ENCODE measurements at regions not wholly inside any gene's neighbourhood (a gene's known extent, or its start where the extent isn't known, plus 50 kb on each side); places are given as distances from the start of the nearest gene placed in this dataset.

- DNase-seq (ENCODE audit: missing footprints): no peak
- intact Hi-C loops (cut with DNase I): no loop called here
- no peak for ATAC-seq
These were observed 341.0 kb upstream of the USP24 start for GRCh38 chr1:55555956-55556725.

- ATAC-seq: no peak
- intact Hi-C loops (cut with DNase I): no loop called here
- DNase-seq (ENCODE audit: missing footprints): no peak
These were observed 339.4 kb upstream of the USP24 start for GRCh38 chr1:55554611-55555010.

- no peak for DNase-seq (ENCODE audit: missing footprints)
- intact Hi-C loops (cut with DNase I): no loop called here
- ATAC-seq: no peak
These were observed 337.5 kb upstream of the USP24 start for GRCh38 chr1:55552636-55553035.

GRCh38 chr1:55547405-55547804, 332.2 kb upstream of the USP24 start:
- ATAC-seq: no peak
- no peak for DNase-seq (ENCODE audit: missing footprints)
- intact Hi-C loops (cut with DNase I): no loop called here

- intact Hi-C loops (cut with DNase I): no loop called here
- ATAC-seq (no peak), DNase-seq (ENCODE audit: missing footprints) (no peak)
These were observed 331.4 kb upstream of the USP24 start for GRCh38 chr1:55546553-55546952.

DNA sequence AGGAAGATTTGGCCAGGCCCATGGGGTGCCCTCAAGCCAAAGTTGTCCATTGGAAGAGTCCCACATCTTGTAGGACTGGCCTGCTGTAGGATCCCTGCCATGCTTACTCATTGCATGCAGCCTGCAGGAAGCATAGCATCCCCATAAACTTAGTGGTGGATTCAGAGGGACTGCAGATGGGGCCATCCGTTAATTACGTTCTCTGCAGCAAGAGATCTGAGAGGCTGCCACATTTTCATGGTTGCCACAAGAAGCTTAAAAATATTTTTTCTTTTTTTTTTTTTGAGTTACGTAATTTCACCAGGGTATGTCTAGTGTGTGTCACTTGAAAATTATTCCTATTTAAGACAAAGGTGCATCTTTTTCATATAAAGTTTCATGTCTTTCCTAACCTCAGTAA, 329.7 kb upstream of the USP24 start:
- no peak for DNase-seq (ENCODE audit: missing footprints)
- ATAC-seq: no peak
- intact Hi-C loops (cut with DNase I): no loop called here

DNA sequence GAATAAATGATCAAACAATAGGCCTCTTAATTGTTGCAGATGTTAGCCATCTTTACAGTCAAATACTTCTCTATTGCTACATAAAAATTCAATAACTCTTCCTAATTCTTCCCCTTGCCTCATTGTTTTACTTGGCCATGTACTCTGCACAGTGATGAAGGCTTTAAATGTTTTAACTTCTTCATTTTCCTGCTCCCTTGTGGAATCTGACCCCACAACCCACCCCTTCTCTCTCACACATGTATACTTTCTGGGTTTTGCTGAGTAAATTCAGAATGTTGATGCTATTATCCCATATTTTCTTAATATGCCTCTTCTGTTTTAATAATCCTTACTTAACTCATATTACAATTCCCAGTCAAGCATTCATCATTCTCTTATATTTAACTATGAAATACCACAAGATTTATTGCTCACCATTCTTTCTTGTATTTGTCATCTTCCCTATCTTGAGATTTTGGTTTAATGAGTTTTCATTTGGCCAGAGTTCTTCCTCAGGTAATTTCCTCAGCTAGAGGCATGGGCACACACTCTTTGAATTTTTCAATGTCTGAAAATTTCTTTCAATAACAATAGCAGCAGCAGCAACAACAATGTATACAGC, 327.8 kb upstream of the USP24 start:
- intact Hi-C loops (cut with DNase I): no loop called here
- no peak for ATAC-seq
- DNase-seq (ENCODE audit: missing footprints): no peak

- no peak for ATAC-seq
- intact Hi-C loops (cut with DNase I): no loop called here
- DNase-seq (ENCODE audit: missing footprints): no peak
These were observed 326.1 kb upstream of the USP24 start for GRCh38 chr1:55541296-55541695.

DNA sequence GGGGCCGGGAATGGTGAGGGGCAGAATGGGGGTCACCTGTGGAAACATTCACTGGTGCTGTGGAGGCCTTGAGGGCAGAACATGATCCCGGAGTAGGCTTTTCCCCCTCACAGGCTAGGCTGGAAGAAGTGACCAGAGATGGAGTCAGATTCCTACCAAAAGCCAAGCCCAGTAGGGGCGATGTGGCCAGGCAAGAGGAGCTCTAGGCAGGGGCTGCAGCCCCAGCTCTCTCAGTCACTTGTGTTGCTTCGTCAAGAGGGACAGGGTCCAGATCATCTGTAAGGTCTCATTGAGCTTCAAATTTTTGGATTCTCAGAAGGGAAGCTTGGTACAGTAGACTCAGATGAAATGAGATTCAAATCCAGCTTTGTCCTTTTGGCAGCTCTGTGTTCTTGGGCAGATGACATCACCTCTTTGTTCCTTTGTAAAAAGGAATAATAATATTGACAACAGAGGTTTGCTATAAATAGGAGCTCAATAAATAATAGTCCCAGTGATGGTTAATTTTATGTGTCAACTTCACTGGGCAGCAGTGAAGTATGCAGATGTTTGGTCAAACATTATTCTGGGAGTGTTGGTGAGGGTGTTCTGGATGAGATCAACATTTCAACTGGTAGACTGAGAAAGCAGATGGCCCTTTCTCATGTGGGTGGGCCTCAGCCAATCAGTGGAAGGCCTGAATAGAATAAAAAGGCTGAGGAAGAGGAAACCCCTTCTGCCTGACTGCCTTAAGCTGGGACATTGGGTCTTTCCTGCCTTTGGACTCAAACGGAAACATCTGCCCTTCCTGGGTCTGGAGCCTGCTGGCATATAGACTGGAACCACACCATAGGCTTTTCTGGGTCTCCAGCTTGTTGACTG, 324.7 kb upstream of the USP24 start:
- DNase-seq (ENCODE audit: missing footprints): no peak
- no peak for ATAC-seq
- intact Hi-C loops (cut with DNase I): no loop called here

GRCh38 chr1:55538428-55538827, 323.3 kb upstream of the USP24 start:
- intact Hi-C loops (cut with DNase I): no loop called here
- DNase-seq (ENCODE audit: missing footprints) (no peak), ATAC-seq (no peak)

- intact Hi-C loops (cut with DNase I): no loop called here
- no peak for DNase-seq (ENCODE audit: missing footprints)
- peak; percentile 23 for ATAC-seq
These were observed 321.3 kb upstream of the USP24 start for GRCh38 chr1:55536545-55536865.

DNA sequence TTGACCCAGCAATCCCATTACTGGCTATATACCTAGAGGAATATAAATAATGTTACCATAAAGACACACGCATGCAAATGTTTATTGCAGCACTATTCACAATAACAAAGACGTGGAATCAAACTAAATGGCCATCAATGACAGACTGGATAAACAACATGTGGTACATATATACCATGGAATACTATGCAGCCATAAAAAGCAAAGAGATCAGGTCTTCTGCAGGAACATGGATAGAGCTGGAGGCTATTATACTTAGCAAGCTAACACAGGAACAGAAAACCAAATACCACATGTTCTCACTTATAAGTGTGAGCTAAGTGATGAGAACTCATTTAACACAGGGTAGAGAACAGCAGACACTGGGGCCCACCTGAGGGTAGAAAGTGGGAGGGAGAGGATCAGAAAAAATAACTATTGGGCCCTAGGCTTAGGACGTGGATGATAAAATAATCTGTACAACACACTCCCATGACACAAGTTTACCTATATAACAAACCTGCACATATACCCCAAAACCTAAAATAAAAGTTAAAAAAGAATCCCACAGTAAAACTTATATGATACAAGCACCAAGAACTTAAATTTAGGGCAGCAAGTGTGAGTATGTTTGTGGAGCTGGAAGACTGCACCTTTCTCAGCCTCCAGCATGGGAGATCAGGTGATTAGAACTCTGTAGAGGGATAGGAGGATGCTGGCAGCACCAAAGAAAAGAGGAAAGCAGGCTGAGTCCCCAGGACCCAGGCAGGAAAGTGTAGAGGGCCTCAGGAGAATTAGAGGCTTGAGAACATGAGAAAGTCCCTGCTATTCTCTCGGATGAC, 320.8 kb upstream of the USP24 start:
- DNase-seq (ENCODE audit: missing footprints) (no peak), ATAC-seq (peak; percentile 44)
- intact Hi-C loops (cut with DNase I): no loop called here

GRCh38 chr1:55534565-55535121, 319.5 kb upstream of the USP24 start:
- DNase-seq (ENCODE audit: missing footprints) (no peak), ATAC-seq (no peak)
- intact Hi-C loops (cut with DNase I): no loop called here

DNA sequence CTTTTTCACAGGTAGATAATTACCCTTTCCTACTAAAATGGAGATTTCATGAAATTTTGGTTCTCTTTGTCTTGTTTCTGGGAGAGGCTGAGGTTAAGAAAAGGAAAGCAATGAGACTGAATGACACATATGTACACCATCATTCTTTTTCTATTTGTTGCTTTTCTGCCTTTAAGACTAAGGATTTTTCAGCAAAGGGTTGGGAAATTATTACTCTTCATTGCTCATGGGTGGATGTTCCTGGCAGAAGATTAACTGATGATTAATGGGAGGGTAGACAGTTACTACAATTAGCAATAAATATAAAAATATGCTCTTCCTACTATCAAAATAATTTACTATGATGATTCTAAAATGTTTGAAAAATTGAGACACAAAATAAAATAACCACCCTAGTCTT, 316.5 kb upstream of the USP24 start:
- ATAC-seq (no peak), DNase-seq (ENCODE audit: missing footprints) (no peak)
- intact Hi-C loops (cut with DNase I): no loop called here

DNA sequence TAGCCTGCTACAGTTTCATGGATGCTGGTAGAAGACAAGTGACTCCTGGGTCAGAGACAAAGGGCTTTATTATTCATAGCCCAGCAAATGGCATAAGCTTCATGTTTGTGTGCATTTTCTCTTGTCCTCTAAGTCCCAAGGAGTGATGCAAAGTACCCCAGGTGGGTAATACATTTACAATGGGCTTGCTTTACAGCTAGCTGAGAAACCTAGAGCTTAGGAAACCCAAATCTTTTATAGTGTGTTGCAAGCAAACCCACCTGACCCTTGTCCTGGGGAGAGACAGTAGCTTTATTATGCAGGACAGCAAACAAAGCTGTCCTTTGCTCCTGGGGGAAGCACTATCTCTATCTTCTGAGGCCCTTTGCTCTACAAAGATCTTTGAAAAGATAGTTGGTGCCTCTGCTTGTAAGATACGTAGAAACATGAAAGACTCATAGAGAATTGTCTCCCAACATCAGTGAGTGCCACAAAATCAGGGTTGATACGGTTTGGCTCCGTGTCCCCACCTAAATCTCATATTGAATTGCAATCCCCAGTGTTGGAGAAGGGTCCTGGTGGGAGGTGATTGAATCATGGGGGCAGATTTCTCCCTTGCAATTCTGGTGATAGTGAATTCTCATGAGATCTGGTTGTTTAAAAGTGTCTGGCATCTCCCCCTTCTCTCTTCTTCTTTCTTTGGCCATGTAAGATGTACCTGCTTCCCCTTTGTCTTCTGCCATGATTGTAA, 315.8 kb upstream of the USP24 start:
- DNase-seq (ENCODE audit: missing footprints) (no peak), ATAC-seq (no peak)
- intact Hi-C loops (cut with DNase I): no loop called here

DNA sequence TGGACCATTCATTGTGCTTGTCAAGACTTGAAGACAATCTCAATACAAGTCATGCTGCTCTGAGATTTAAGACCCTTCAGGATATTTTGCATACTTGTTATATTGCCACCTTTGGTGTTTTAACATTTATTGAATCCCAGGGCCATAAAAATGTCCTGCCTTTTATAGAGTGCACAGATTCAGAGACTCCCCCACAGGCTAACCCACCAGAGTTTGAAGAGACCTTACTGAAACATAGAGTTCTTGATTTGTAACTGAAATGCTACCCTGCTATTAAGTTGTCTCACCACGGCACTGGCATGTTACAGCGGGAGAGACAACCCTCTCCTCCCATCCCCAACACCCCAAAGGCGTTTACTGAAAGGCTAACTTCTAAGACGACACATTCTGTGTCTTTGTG, 313.9 kb upstream of the USP24 start:
- no peak for ATAC-seq
- intact Hi-C loops (cut with DNase I): no loop called here
- DNase-seq (ENCODE audit: missing footprints): no peak

DNA sequence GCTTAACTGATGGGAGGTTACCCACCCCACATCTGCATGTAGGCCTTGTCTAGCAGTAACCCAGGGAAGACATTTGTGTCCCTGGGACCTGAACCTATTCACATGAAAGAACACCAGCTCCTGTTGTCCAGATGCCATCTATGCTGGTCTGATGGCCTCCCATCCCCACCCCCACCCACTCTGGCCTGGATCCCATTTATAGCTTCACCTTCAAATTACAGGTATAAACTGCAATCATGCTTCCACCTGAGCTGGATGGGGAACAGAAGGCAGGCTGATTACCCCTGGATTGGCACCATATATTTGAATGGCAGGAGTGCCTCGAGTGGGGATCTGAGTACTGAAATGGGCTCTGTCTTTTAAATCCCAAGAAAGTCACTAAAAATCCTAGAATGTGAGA, 312.7 kb upstream of the USP24 start:
- ATAC-seq: no peak
- no peak for DNase-seq (ENCODE audit: missing footprints)
- intact Hi-C loops (cut with DNase I): no loop called here

- intact Hi-C loops (cut with DNase I): no loop called here
- DNase-seq (ENCODE audit: missing footprints) (no peak), ATAC-seq (no peak)
These were observed 311.6 kb upstream of the USP24 start for GRCh38 chr1:55526716-55527115.

Data from Right ventricle myocardium inferior (tissue), 1 donor.